ENCODE measurements at regions not wholly inside any gene's neighbourhood (a gene's known extent, or its start where the extent isn't known, plus 50 kb on each side); places are given as distances from the start of the nearest gene placed in this dataset.
"Not testable (repeated sequence)": the region's sequence is repeated elsewhere in the genome, so short reads cannot be mapped to it uniquely, and the experiment has no call there.

DNA sequence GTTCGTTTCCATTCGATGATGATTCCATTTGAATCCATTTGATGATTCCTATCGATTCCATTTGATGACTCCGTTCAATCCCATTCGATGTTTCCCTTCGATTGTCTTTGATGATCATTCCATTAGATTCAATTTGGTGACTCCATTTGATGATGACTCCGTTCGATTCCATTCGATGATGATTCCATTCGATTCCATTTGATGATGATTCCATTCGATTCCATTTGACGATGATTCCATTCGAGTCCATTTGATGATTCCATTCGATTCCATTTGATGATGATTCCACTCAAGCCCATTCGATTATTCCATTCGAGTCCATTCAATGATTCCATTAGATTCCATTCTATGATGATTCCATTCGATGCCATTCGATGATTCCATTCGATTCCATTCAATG lies 2730.6 kb downstream of the RPIA start:
- not testable (repeated sequence) for H3K79me2 ChIP-seq (ENCODE audit: control insufficient read depth, insufficient read depth, low read length); H2BK5ac ChIP-seq (ENCODE audit: low read length); H4K5ac ChIP-seq (ENCODE audit: low read length); H3K4me1 ChIP-seq (ENCODE audit: control insufficient read depth, low read depth, low read length); H3K4ac ChIP-seq (ENCODE audit: low read depth, low read length); H2AK5ac ChIP-seq (ENCODE audit: low read length); H3K79me1 ChIP-seq (ENCODE audit: low read length); DNase-seq; H2BK15ac ChIP-seq (replicated peaks; ENCODE audit: low read depth); H2BK120ac ChIP-seq (ENCODE audit: low read depth, low read length); H3K27ac ChIP-seq (ENCODE audit: low read depth, low read length); H4K8ac ChIP-seq (ENCODE audit: low read depth, low read length); H3K56ac ChIP-seq (ENCODE audit: low read length); H3K36me3 ChIP-seq (ENCODE audit: control insufficient read depth, insufficient read depth, low read length); H3K18ac ChIP-seq (ENCODE audit: low read length); H3K4me2 ChIP-seq (ENCODE audit: low read length); H3K4me3 ChIP-seq (ENCODE audit: low read length); H3K27me3 ChIP-seq (ENCODE audit: insufficient read depth, low read length, poor library complexity); H3K9ac ChIP-seq (ENCODE audit: low read length); H3K23ac ChIP-seq (ENCODE audit: low read length)
- no CpG with 5 or more reads among the region's 19 CpGs for WGBS (ENCODE audit: extremely low coverage, insufficient coverage, low lambda C conversion rate)

DNA sequence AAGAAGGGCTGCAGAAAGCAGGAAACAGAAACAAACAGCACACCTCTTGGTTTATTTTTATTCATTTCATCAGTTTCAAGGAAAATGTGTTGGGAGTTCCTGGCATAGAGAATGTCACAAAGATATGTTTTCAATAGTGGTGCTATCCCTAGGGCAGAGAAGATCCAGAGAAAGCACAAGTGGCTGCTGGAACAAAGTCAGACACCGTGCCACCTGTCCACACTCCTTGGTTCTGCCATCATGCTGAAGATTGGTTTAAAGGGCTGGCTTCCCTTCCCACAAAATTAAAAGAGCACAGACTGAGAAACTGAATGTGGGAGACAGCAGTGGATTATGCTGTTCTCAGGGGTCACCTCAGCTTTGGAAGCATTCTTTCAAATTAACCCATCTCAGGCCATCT lies 2735.7 kb downstream of the RPIA start:
- H3K56ac ChIP-seq (ENCODE audit: low read length); H3K27ac ChIP-seq (ENCODE audit: low read depth, low read length); H2BK5ac ChIP-seq (ENCODE audit: low read length); H3K4me2 ChIP-seq (ENCODE audit: low read length); H4K5ac ChIP-seq (ENCODE audit: low read length); H2BK120ac ChIP-seq (ENCODE audit: low read depth, low read length); H4K8ac ChIP-seq (ENCODE audit: low read depth, low read length); DNase-seq; H3K9ac ChIP-seq (ENCODE audit: low read length); H3K4me1 ChIP-seq (ENCODE audit: control insufficient read depth, low read depth, low read length); H3K23ac ChIP-seq (ENCODE audit: low read length); H3K27me3 ChIP-seq (ENCODE audit: insufficient read depth, low read length, poor library complexity); H3K79me1 ChIP-seq (ENCODE audit: low read length); H3K79me2 ChIP-seq (ENCODE audit: control insufficient read depth, insufficient read depth, low read length); H3K18ac ChIP-seq (ENCODE audit: low read length); H3K4ac ChIP-seq (ENCODE audit: low read depth, low read length); H3K4me3 ChIP-seq (ENCODE audit: low read length); H2BK15ac ChIP-seq (replicated peaks; ENCODE audit: low read depth); H3K36me3 ChIP-seq (ENCODE audit: control insufficient read depth, insufficient read depth, low read length); H2AK5ac ChIP-seq (ENCODE audit: low read length): not testable (repeated sequence)
- no CpG with 5 or more reads among the region's 1 CpG for WGBS (ENCODE audit: extremely low coverage, insufficient coverage, low lambda C conversion rate)

DNA sequence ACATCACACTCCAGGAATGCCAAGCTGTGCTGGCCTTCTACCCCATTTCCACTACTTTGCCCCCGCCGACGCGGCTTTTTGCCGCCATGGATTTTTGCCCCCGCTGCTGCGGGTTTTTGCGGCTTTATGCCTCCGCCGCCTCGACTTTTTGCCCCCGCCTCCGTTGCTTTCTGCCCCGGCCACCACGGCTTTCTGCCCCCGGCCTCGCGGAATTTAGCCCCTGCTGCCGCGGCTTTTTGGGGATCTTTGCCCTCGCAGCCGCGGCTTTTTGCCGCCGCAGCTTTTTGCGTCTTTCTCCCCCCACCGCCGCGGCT lies 2750.4 kb downstream of the RPIA start:
- not testable (repeated sequence) for H3K56ac ChIP-seq (ENCODE audit: low read length); H2BK5ac ChIP-seq (ENCODE audit: low read length); H3K79me1 ChIP-seq (ENCODE audit: low read length); H3K9ac ChIP-seq (ENCODE audit: low read length); DNase-seq; H2BK15ac ChIP-seq (replicated peaks; ENCODE audit: low read depth); H3K4me1 ChIP-seq (ENCODE audit: control insufficient read depth, low read depth, low read length); H3K27ac ChIP-seq (ENCODE audit: low read depth, low read length); H3K4ac ChIP-seq (ENCODE audit: low read depth, low read length); H4K8ac ChIP-seq (ENCODE audit: low read depth, low read length); H4K5ac ChIP-seq (ENCODE audit: low read length); H2BK120ac ChIP-seq (ENCODE audit: low read depth, low read length); H2AK5ac ChIP-seq (ENCODE audit: low read length); H3K23ac ChIP-seq (ENCODE audit: low read length); H3K79me2 ChIP-seq (ENCODE audit: control insufficient read depth, insufficient read depth, low read length); H3K4me3 ChIP-seq (ENCODE audit: low read length); H3K4me2 ChIP-seq (ENCODE audit: low read length); H3K36me3 ChIP-seq (ENCODE audit: control insufficient read depth, insufficient read depth, low read length); H3K18ac ChIP-seq (ENCODE audit: low read length)
- peaks cover 11% of the 10 kb centered on the region for H3K27me3 ChIP-seq (ENCODE audit: insufficient read depth, low read length, poor library complexity)
- WGBS (ENCODE audit: extremely low coverage, insufficient coverage, low lambda C conversion rate), result no CpG with 5 or more reads among the region's 29 CpGs

DNA sequence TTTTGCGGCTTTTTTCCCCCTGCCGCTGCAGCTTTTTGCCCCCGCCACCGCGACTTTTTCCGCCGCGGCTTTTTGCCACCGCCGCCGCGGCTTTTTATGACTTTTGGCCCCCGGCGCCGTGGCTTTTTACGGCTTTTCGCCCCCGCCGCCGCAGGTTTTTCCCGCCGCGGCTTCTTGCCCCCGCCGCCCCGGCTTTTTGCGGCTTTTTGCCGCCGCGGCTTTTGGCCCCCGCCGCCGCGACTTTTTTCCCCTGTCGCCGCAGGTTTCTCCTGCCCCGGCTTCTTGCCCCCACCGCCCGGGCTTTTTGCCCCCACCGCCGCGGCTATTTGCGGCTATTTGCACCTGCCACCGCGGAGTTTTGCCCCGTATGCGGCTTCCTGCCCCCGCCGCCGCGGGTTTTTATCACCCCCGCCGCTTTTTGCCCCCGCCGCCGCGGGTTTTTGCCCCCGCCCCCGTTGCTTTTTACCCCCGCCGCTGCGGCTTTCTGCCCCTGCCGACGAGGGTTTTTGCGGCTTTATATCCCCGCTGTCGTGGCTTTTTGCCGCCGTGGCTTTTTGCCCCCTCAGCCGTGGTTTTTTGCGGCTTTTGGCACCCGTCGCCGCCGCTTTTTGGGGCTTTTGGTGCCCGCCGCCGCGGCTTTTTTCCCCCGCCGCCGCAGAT lies 2750.9 kb downstream of the RPIA start:
- H3K23ac ChIP-seq (ENCODE audit: low read length), result no peak overlapping the region
- no peak overlapping the region for H2BK120ac ChIP-seq (ENCODE audit: low read depth, low read length)
- no peak overlapping the region for H3K4me2 ChIP-seq (ENCODE audit: low read length)
- no peak overlapping the region for H2BK15ac ChIP-seq (replicated peaks; ENCODE audit: low read depth)
- no peak overlapping the region for H3K9ac ChIP-seq (ENCODE audit: low read length)
- DNase-seq, result no peak
- H2BK5ac ChIP-seq (ENCODE audit: low read length), result no peak overlapping the region
- H3K79me2 ChIP-seq (ENCODE audit: control insufficient read depth, insufficient read depth, low read length), result no peaks in the 10 kb centered on the region
- no peak overlapping the region for H3K4ac ChIP-seq (ENCODE audit: low read depth, low read length)
- no peak overlapping the region for H2AK5ac ChIP-seq (ENCODE audit: low read length)
- no peaks in the 10 kb centered on the region for H3K4me1 ChIP-seq (ENCODE audit: control insufficient read depth, low read depth, low read length)
- no peak overlapping the region for H4K5ac ChIP-seq (ENCODE audit: low read length)
- H3K27ac ChIP-seq (ENCODE audit: low read depth, low read length), result no peak overlapping the region
- no peaks in the 10 kb centered on the region for H3K36me3 ChIP-seq (ENCODE audit: control insufficient read depth, insufficient read depth, low read length)
- no peak overlapping the region for H3K18ac ChIP-seq (ENCODE audit: low read length)
- no peak overlapping the region for H3K56ac ChIP-seq (ENCODE audit: low read length)
- H3K79me1 ChIP-seq (ENCODE audit: low read length), result no peaks in the 10 kb centered on the region
- WGBS (ENCODE audit: extremely low coverage, insufficient coverage, low lambda C conversion rate), result no CpG with 5 or more reads among the region's 82 CpGs
- peaks cover 11% of the 10 kb centered on the region for H3K27me3 ChIP-seq (ENCODE audit: insufficient read depth, low read length, poor library complexity)
- H4K8ac ChIP-seq (ENCODE audit: low read depth, low read length), result no peak overlapping the region
- no peak overlapping the region for H3K4me3 ChIP-seq (ENCODE audit: low read length)

DNA sequence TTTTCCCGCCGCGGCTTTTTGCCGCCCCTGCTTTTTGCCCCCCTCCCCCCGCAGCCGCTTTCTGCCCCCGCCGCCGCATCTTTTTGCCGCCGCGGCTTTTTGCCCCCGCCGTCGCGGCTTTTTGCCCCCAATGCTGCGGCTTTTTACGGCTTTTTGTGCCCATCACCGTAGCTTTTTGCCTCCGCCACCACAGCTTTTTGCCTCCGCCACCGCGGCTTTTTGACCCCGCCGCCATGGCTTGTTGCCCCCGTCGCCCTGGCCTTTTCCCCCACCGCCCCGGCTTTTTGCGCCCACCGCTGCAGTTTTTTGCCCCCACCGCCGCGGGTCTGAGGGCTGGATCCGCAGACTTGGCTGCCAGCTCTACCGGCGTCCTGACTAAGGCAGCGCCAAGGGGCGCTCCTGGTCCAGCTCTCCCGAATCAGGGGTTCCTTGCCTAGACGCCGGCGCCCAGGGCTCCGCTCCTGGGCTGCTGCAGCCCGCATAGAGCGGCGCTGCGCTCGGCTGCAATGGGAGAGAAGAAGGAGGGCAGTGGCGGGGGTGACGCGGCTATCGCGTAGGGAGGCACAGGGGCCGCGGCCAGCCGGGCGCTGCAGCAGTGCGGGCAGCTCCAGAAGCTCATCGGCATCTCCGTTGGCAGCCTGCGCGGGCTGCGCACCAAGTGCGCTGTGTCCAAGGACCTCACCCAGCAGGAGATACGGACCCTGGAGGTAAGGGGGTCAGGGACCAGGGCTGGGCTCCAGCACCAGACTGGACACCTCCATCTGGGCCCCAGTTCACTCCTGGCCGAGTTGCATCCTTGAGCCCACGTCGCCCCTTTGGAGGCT lies 2751.6 kb downstream of the RPIA start:
- not testable (repeated sequence) for H4K5ac ChIP-seq (ENCODE audit: low read length); H3K79me2 ChIP-seq (ENCODE audit: control insufficient read depth, insufficient read depth, low read length); H3K9ac ChIP-seq (ENCODE audit: low read length); H2BK15ac ChIP-seq (replicated peaks; ENCODE audit: low read depth); H3K4ac ChIP-seq (ENCODE audit: low read depth, low read length); H3K4me2 ChIP-seq (ENCODE audit: low read length); H3K27ac ChIP-seq (ENCODE audit: low read depth, low read length); H2BK5ac ChIP-seq (ENCODE audit: low read length); H4K8ac ChIP-seq (ENCODE audit: low read depth, low read length); H3K79me1 ChIP-seq (ENCODE audit: low read length); H3K36me3 ChIP-seq (ENCODE audit: control insufficient read depth, insufficient read depth, low read length); H2AK5ac ChIP-seq (ENCODE audit: low read length); H2BK120ac ChIP-seq (ENCODE audit: low read depth, low read length); H3K23ac ChIP-seq (ENCODE audit: low read length); H3K56ac ChIP-seq (ENCODE audit: low read length); H3K4me3 ChIP-seq (ENCODE audit: low read length); DNase-seq; H3K18ac ChIP-seq (ENCODE audit: low read length); H3K4me1 ChIP-seq (ENCODE audit: control insufficient read depth, low read depth, low read length)
- no CpG with 5 or more reads among the region's 69 CpGs for WGBS (ENCODE audit: extremely low coverage, insufficient coverage, low lambda C conversion rate)
- H3K27me3 ChIP-seq (ENCODE audit: insufficient read depth, low read length, poor library complexity), result peaks cover 11% of the 10 kb centered on the region

DNA sequence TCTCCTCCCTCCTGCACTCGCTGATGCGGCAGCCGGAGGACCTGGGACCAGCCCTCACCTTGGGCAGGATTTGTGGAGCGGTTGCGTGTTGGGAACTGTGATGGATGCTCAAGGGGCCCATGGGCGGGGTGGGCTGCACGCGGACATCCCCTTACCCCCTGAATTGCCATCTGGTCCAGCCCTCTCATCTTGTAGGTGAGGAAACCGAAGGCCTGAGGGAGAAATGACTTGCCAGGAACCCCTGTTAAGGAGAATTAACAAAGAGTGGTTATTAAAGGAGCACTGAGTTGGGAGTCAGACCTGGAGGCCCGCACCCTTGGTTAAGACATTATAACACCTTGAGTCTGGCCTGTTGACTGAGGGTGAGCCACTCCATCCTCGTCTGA lies 2752.2 kb downstream of the RPIA start:
- H3K23ac ChIP-seq (ENCODE audit: low read length); H3K79me1 ChIP-seq (ENCODE audit: low read length); H3K36me3 ChIP-seq (ENCODE audit: control insufficient read depth, insufficient read depth, low read length); H3K4me1 ChIP-seq (ENCODE audit: control insufficient read depth, low read depth, low read length); H2AK5ac ChIP-seq (ENCODE audit: low read length); H4K5ac ChIP-seq (ENCODE audit: low read length); H2BK120ac ChIP-seq (ENCODE audit: low read depth, low read length); H4K8ac ChIP-seq (ENCODE audit: low read depth, low read length); H2BK15ac ChIP-seq (replicated peaks; ENCODE audit: low read depth); H3K4me2 ChIP-seq (ENCODE audit: low read length); H3K9ac ChIP-seq (ENCODE audit: low read length); H2BK5ac ChIP-seq (ENCODE audit: low read length); H3K4me3 ChIP-seq (ENCODE audit: low read length); H3K18ac ChIP-seq (ENCODE audit: low read length); DNase-seq; H3K56ac ChIP-seq (ENCODE audit: low read length); H3K79me2 ChIP-seq (ENCODE audit: control insufficient read depth, insufficient read depth, low read length); H3K27ac ChIP-seq (ENCODE audit: low read depth, low read length); H3K4ac ChIP-seq (ENCODE audit: low read depth, low read length): not testable (repeated sequence)
- no CpG with 5 or more reads among the region's 11 CpGs for WGBS (ENCODE audit: extremely low coverage, insufficient coverage, low lambda C conversion rate)
- peaks cover 11% of the 10 kb centered on the region for H3K27me3 ChIP-seq (ENCODE audit: insufficient read depth, low read length, poor library complexity)
